K562 (cell line): ENCODE measurements at regions not wholly inside any gene's neighbourhood (a gene's known extent, or its start where the extent isn't known, plus 50 kb on each side); places are given as distances from the start of the nearest gene placed in this dataset.

ENCODE experiments used
- CTCF ChIP-seq, 3 experiments: IDR thresholded peaks in 2 of 3; conservative IDR thresholded peaks in 1 of 3; 2 replicates each; pipeline ENCODE4 v1.5.1; 2011 to 2012; ENCODE audit warnings: low read length in 3 of 3, mild to moderate bottlenecking in 3 of 3, control low read depth in 2 of 3, improper control_type of control experiment in 1 of 3, inconsistent platforms in 1 of 3, low read depth in 1 of 3, mixed read lengths in 1 of 3, moderate library complexity in 1 of 3; ENCODE audit not compliant: insufficient read depth in 2 of 3
- JUND ChIP-seq, 2 experiments: IDR thresholded peaks; 2 replicates in 1 of 2; 3 replicates in 1 of 2; pipeline ENCODE4 v1.6.1; 2011; ENCODE audit warnings: borderline replicate concordance in 2 of 2, low read depth in 2 of 2, low read length in 2 of 2, improper control_type of control experiment in 1 of 2, missing biosample characterization in 1 of 2, missing genetic modification characterization in 1 of 2, missing genetic modification reagents in 1 of 2
- SMAD1 ChIP-seq: fragments of 150-350 bp; IDR thresholded peaks from 2 replicates; pipeline ENCODE4 v1.6.1; 2014; ENCODE audit warnings: low read length, low read depth; ENCODE audit not compliant: partially characterized antibody
- SMC3 ChIP-seq: conservative IDR thresholded peaks from 2 replicates; pipeline ENCODE4 v1.6.1; 2011; ENCODE audit warnings: low read depth, low read length, improper control_type of control experiment; ENCODE audit not compliant: insufficient read depth
- TF ChIP-seq, protein P1 (sequence below): sonication (generic); formaldehyde crosslinking; IDR thresholded peaks from 2 replicates; pipeline ENCODE4 v1.8.0; 2022; ENCODE audit warnings: mild to moderate bottlenecking, low read depth, missing genetic modification reagents

- TF ChIP-seq SMAD1 (no peak), SMC3 (no peak), CTCF (IDR thresholded peaks at IDR 0.05 in 2 of 3, conservative IDR thresholded peaks at IDR 0.05 in 1 of 3; ENCODE audit: insufficient read depth in 2 of 3, low read depth in 1 of 3, low read length in 3 of 3) (no peak), JUND (IDR thresholded peaks at IDR 0.05; ENCODE audit: borderline replicate concordance, low read depth, low read length) (no peak), JUND (tag; IDR thresholded peaks at IDR 0.05; ENCODE audit: borderline replicate concordance, low read depth, low read length) (no peak)
- TF ChIP-seq, protein P1, sequence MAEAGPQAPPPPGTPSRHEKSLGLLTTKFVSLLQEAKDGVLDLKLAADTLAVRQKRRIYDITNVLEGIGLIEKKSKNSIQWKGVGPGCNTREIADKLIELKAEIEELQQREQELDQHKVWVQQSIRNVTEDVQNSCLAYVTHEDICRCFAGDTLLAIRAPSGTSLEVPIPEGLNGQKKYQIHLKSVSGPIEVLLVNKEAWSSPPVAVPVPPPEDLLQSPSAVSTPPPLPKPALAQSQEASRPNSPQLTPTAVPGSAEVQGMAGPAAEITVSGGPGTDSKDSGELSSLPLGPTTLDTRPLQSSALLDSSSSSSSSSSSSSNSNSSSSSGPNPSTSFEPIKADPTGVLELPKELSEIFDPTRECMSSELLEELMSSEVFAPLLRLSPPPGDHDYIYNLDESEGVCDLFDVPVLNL (CRISPR knock-in tag) = no peak
Measured at GRCh38 chr4:125808022-125808421, 493.3 kb downstream of the FAT4 start.
